ENCODE measurements at regions not wholly inside any gene's neighbourhood (a gene's known extent, or its start where the extent isn't known, plus 50 kb on each side); places are given as distances from the start of the nearest gene placed in this dataset.

DNA sequence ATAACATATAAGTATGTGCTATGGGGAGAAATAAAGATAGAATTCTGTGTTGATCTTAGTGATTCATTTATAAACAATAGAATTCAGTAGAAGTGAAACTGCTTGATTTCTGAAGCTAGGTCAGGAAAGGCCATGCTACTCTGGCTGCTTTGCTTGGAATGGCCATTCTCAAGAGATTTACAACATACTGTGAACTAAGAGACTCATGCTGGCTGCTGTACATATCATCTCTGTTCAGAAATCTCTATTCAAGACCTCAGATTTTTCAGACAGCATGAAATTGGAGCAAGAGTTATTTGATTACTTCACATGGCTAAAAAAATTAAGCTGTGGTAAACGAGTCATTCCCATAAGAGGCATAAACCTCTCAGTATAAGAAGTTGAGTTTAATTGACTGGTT is 662.6 kb downstream of the BCKDHB start:
- TF ChIP-seq, protein P1, sequence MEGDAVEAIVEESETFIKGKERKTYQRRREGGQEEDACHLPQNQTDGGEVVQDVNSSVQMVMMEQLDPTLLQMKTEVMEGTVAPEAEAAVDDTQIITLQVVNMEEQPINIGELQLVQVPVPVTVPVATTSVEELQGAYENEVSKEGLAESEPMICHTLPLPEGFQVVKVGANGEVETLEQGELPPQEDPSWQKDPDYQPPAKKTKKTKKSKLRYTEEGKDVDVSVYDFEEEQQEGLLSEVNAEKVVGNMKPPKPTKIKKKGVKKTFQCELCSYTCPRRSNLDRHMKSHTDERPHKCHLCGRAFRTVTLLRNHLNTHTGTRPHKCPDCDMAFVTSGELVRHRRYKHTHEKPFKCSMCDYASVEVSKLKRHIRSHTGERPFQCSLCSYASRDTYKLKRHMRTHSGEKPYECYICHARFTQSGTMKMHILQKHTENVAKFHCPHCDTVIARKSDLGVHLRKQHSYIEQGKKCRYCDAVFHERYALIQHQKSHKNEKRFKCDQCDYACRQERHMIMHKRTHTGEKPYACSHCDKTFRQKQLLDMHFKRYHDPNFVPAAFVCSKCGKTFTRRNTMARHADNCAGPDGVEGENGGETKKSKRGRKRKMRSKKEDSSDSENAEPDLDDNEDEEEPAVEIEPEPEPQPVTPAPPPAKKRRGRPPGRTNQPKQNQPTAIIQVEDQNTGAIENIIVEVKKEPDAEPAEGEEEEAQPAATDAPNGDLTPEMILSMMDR (IDR thresholded peaks at IDR 0.05), result no peak
- TF ChIP-seq POLR2A (IDR thresholded peaks at IDR 0.05), result no peak
- TF ChIP-seq POLR2AphosphoS5 (IDR thresholded peaks at IDR 0.05), result no peak
